Mucosa of descending colon (tissue), 3 donors: ENCODE measurements at regions not wholly inside any gene's neighbourhood (a gene's known extent, or its start where the extent isn't known, plus 50 kb on each side); places are given as distances from the start of the nearest gene placed in this dataset.

ENCODE experiments used
- ATAC-seq: fragments of 200-7000 bp; cut with Tn5 transposase; one replicate; pipeline ENCODE4 v1.9.1; 2020; ENCODE audit warnings: mild to moderate bottlenecking, moderate library complexity
- DNase-seq, 3 donors: peaks; one replicate each; pipeline ENCODE4 v3.0.0-alpha.2; 2020
- H3K36me3 ChIP-seq: fragments of 200-600 bp; one replicate; pipeline ENCODE4 v1.8.0; 2021; ENCODE audit warnings: low read depth, mild to moderate bottlenecking
- H3K4me1 ChIP-seq: fragments of 200-600 bp; one replicate; pipeline ENCODE4 v1.8.0; 2021; ENCODE audit warnings: low read depth, mild to moderate bottlenecking
- H3K4me3 ChIP-seq: fragments of 200-600 bp; one replicate; pipeline ENCODE4 v1.8.0; 2021; ENCODE audit warnings: mild to moderate bottlenecking
- H3K9me3 ChIP-seq: fragments of 200-600 bp; one replicate; pipeline ENCODE4 v1.8.0; 2021; ENCODE audit warnings: mild to moderate bottlenecking
- intact Hi-C, 2 donors: fragments of 100-400 bp; cut with DNase I in 1 of 2; cut with micrococcal nuclease in 1 of 2; formaldehyde crosslinking; loops; one replicate each; pipeline versions ENCODE4 v1.11.0 to v1.11.1; 2022; cut with DNase I, micrococcal nuclease
- TF ChIP-seq, protein P1 (sequence below): fragments of 200-600 bp; IDR thresholded peaks from one replicate; pipeline ENCODE4 v1.8.0; 2022; ENCODE audit warnings: antibody characterized with exemption, mild to moderate bottlenecking
- donor health status: DM: no; HTN: no; CAD: no; lungs with moderate emphysema.
- donor health status: DM: no; HTN: no; CAD: no.
- donor health status: DM: no; HTN: yes; CAD: no.

DNA sequence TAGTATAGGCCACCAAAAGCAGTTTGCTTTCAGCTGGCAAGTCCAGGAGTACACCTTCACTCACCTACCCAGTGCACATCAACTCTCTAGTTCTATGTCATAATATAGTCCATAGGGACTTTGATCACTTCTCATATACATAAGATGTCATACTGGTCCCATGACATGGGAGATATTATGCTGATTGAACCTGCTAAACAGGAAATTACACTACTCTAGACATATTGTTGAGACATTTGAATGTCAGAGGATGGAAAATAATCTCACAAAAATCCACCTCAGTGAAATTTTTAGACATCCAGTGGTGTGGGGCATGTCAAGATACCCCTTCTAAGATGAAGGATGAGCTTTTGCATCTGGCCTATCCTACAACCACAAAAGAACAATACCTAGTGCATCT, 322.5 kb downstream of the EN1 start:
- H3K36me3 ChIP-seq, result no peaks in the 10 kb centered on the region
- peaks cover 15% of the 10 kb centered on the region for H3K9me3 ChIP-seq
- no peaks in the 10 kb centered on the region for H3K4me1 ChIP-seq
- H3K4me3 ChIP-seq, result no peak overlapping the region
- intact Hi-C loops, result no loop called here
- TF ChIP-seq, protein P1, sequence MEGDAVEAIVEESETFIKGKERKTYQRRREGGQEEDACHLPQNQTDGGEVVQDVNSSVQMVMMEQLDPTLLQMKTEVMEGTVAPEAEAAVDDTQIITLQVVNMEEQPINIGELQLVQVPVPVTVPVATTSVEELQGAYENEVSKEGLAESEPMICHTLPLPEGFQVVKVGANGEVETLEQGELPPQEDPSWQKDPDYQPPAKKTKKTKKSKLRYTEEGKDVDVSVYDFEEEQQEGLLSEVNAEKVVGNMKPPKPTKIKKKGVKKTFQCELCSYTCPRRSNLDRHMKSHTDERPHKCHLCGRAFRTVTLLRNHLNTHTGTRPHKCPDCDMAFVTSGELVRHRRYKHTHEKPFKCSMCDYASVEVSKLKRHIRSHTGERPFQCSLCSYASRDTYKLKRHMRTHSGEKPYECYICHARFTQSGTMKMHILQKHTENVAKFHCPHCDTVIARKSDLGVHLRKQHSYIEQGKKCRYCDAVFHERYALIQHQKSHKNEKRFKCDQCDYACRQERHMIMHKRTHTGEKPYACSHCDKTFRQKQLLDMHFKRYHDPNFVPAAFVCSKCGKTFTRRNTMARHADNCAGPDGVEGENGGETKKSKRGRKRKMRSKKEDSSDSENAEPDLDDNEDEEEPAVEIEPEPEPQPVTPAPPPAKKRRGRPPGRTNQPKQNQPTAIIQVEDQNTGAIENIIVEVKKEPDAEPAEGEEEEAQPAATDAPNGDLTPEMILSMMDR, result no peak
- ATAC-seq (no peak), DNase-seq (no peak)

GRCh38 chr2:118523761-118524160, 323.7 kb downstream of the EN1 start:
- intact Hi-C loops, result no loop called here
- H3K4me1 ChIP-seq, result no peaks in the 10 kb centered on the region
- TF ChIP-seq, protein P1, result no peak
- ATAC-seq (no peak), DNase-seq (no peak)
- no peak overlapping the region for H3K4me3 ChIP-seq
- no peaks in the 10 kb centered on the region for H3K36me3 ChIP-seq
- peaks cover 15% of the 10 kb centered on the region for H3K9me3 ChIP-seq

DNA sequence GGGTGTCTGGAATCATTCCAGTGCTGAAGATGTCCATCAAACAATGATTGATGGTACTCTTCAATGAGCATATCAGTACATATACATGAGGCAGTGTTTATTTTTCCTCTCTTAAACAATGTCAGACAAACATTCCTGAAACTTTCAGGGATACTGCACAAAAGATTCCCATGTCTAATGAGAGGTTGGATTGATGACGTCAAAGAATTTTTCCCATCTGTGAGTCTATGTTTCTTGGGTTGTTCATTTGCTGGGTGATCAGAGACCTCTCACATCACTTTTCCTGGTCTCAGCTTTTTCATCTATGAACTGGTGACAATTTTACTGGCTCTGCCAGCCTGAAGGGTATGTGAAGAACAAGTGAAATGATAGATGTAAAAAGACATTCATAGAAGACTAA, 325.5 kb downstream of the EN1 start:
- H3K4me1 ChIP-seq, result no peaks in the 10 kb centered on the region
- TF ChIP-seq, protein P1, result no peak
- intact Hi-C loops, result no loop called here
- no peaks in the 10 kb centered on the region for H3K36me3 ChIP-seq
- no peak for ATAC-seq
- H3K9me3 ChIP-seq, result peaks cover 15% of the 10 kb centered on the region
- no peak overlapping the region for H3K4me3 ChIP-seq
- no peak for DNase-seq

- TF ChIP-seq, protein P1, result no peak
- Histone ChIP-seq H3K36me3 (no peaks in the 10 kb centered on the region), H3K4me3 (no peak overlapping the region), H3K4me1 (no peaks in the 10 kb centered on the region), H3K9me3 (peaks cover 15% of the 10 kb centered on the region)
- ATAC-seq (no peak), DNase-seq (no peak)
- intact Hi-C loops, result no loop called here
Observed at GRCh38 chr2:118521272-118521671, 326.2 kb downstream of the EN1 start.

GRCh38 chr2:118520246-118520645, 327.2 kb downstream of the EN1 start:
- DNase-seq (no peak), ATAC-seq (no peak)
- TF ChIP-seq, protein P1, result no peak
- Histone ChIP-seq H3K4me1 (no peaks in the 10 kb centered on the region), H3K36me3 (no peaks in the 10 kb centered on the region), H3K4me3 (no peak overlapping the region), H3K9me3 (peaks cover 15% of the 10 kb centered on the region)
- intact Hi-C loops, result no loop called here

GRCh38 chr2:118519511-118519910, 327.9 kb downstream of the EN1 start:
- Histone ChIP-seq H3K36me3 (no peaks in the 10 kb centered on the region), H3K9me3 (peaks cover 15% of the 10 kb centered on the region), H3K4me1 (no peaks in the 10 kb centered on the region), H3K4me3 (no peak overlapping the region)
- ATAC-seq, result no peak
- intact Hi-C loops, result no loop called here
- TF ChIP-seq, protein P1, result no peak
- DNase-seq, result no peak
